ENCODE measurements at regions not wholly inside any gene's neighbourhood (a gene's known extent, or its start where the extent isn't known, plus 50 kb on each side); places are given as distances from the start of the nearest gene placed in this dataset.
"Not testable (repeated sequence)": the region's sequence is repeated elsewhere in the genome, so short reads cannot be mapped to it uniquely, and the experiment has no call there.

- Mint-ChIP-seq H3K4me1 (ENCODE audit: low read depth) (peaks cover 6% of the 10 kb centered on the region; the same call in 1 of the 2 replicates), H3K36me3 (ENCODE audit: low read depth) (no peaks in the 10 kb centered on the region), H3K4me3 (no peak overlapping the region), H3K27ac (no peak overlapping the region), H3K27me3 (ENCODE audit: insufficient read depth) (peaks cover 12% of the 10 kb centered on the region), H3K9me3 (no peaks in the 10 kb centered on the region; the same call in 1 of the 2 replicates)
- no peak for TF ChIP-seq CTCF (IDR thresholded peaks at IDR 0.05)
- peak; percentile 28 for DNase-seq
These were observed 132.6 kb downstream of the ANAPC4 start for GRCh38 chr4:25509646-25510045.

- H3K4me1 Mint-ChIP-seq (ENCODE audit: low read depth); H3K27ac Mint-ChIP-seq; H3K36me3 Mint-ChIP-seq (ENCODE audit: low read depth); H3K9me3 Mint-ChIP-seq; DNase-seq; H3K4me3 Mint-ChIP-seq: not testable (repeated sequence)
- peaks cover 23% of the 10 kb centered on the region for H3K27me3 Mint-ChIP-seq (ENCODE audit: insufficient read depth)
These were observed 134.8 kb downstream of the ANAPC4 start for GRCh38 chr4:25511823-25512222.

GRCh38 chr4:25513814-25514213 is 136.8 kb downstream of the ANAPC4 start:
- Mint-ChIP-seq H3K9me3 (no peaks in the 10 kb centered on the region), H3K4me3 (no peak overlapping the region), H3K4me1 (ENCODE audit: low read depth) (peaks cover 6% of the 10 kb centered on the region; the same call in 1 of the 2 replicates), H3K27me3 (ENCODE audit: insufficient read depth) (peaks cover 26% of the 10 kb centered on the region), H3K27ac (no peak overlapping the region), H3K36me3 (ENCODE audit: low read depth) (no peaks in the 10 kb centered on the region)
- no peak for DNase-seq
- TF ChIP-seq CTCF (IDR thresholded peaks at IDR 0.05): no peak

- no peaks in the 10 kb centered on the region for H3K36me3 Mint-ChIP-seq (ENCODE audit: low read depth)
- H3K4me1 Mint-ChIP-seq (ENCODE audit: low read depth): no peaks in the 10 kb centered on the region
- no peak overlapping the region for H3K27ac Mint-ChIP-seq
- no peak overlapping the region for H3K4me3 Mint-ChIP-seq
- H3K27me3 Mint-ChIP-seq (ENCODE audit: insufficient read depth): peaks cover 16% of the 10 kb centered on the region
- no peak for DNase-seq
- H3K9me3 Mint-ChIP-seq: no peaks in the 10 kb centered on the region
- no peak for TF ChIP-seq CTCF (IDR thresholded peaks at IDR 0.05)
These were observed 132.2 kb upstream of the SLC34A2 start for GRCh38 chr4:25523405-25523804.

GRCh38 chr4:25524663-25525062 is 131.0 kb upstream of the SLC34A2 start:
- no peak overlapping the region for H3K27ac Mint-ChIP-seq

GRCh38 chr4:25525896-25526295 is 129.8 kb upstream of the SLC34A2 start:
- no peak for TF ChIP-seq CTCF (IDR thresholded peaks at IDR 0.05)
- Mint-ChIP-seq H3K36me3 (ENCODE audit: low read depth) (no peaks in the 10 kb centered on the region), H3K4me3 (no peak overlapping the region), H3K27ac (no peak overlapping the region), H3K9me3 (no peaks in the 10 kb centered on the region), H3K27me3 (ENCODE audit: insufficient read depth) (peaks cover 21% of the 10 kb centered on the region), H3K4me1 (ENCODE audit: low read depth) (no peaks in the 10 kb centered on the region)
- no peak for DNase-seq

More at GRCh38 chr4:25524663-25525062, 131.0 kb upstream of the SLC34A2 start:
- Mint-ChIP-seq H3K9me3 (no peaks in the 10 kb centered on the region), H3K36me3 (ENCODE audit: low read depth) (no peaks in the 10 kb centered on the region), H3K4me3 (no peak overlapping the region), H3K4me1 (ENCODE audit: low read depth) (no peaks in the 10 kb centered on the region), H3K27me3 (ENCODE audit: insufficient read depth) (peaks cover 22% of the 10 kb centered on the region)
- DNase-seq: no peak
- no peak for TF ChIP-seq CTCF (IDR thresholded peaks at IDR 0.05)
